ENCODE measurements at regions not wholly inside any gene's neighbourhood (a gene's known extent, or its start where the extent isn't known, plus 50 kb on each side); places are given as distances from the start of the nearest gene placed in this dataset.

DNA sequence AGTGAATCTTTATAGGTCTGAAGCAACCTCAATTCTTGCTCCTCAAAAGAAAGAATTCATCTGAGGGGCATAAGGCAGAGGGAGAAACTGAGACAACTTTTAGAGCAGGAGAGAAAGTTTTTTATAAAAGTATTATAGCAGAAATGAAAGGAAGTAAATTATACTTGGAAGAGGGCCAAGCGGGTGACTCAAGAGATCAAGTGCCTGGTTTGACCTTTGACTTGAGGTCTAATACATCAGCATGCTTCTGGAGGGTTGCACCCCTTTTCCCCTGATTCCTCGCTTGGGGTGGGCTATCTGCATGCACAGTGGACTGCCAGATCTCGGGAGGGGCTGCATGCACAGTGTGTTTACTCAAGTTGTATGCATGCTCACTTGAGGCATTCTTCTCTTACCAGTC lies 268.5 kb upstream of the LRATD1 start:
- FAIRE-seq (no peak), DNase-seq (ENCODE audit: low read depth, low spot score) (no peak)
- Histone ChIP-seq H3K9ac (ENCODE audit: control insufficient read depth, extremely low read depth, insufficient read depth, low read length) (no peak overlapping the region), H2AFZ (ENCODE audit: control insufficient read depth, low read length) (no peak overlapping the region), H4K20me1 (ENCODE audit: control insufficient read depth, extremely low read depth, insufficient read depth, low read length) (no peaks in the 10 kb centered on the region), H3K79me2 (ENCODE audit: control insufficient read depth, insufficient read depth, low read length) (no peaks in the 10 kb centered on the region), H3K27me3 (ENCODE audit: control insufficient read depth, extremely low read depth, insufficient read depth, low read length) (no peaks in the 10 kb centered on the region), H3K4me2 (ENCODE audit: control insufficient read depth, extremely low read depth, insufficient read depth, low read depth, low read length) (no peak overlapping the region), H3K9me3 (ENCODE audit: control insufficient read depth, low read depth, low read length) (no peaks in the 10 kb centered on the region), H3K27ac (ENCODE audit: control insufficient read depth, insufficient read depth, low read length) (no peak overlapping the region), H3K4me3 (ENCODE audit: control insufficient read depth in 2 of 3, extremely low read depth in 1 of 3, insufficient read depth in 2 of 3, low read depth in 1 of 3, low read length in 3 of 3) (no peak overlapping the region), H3K36me3 (ENCODE audit: control insufficient read depth in 2 of 2, extremely low read depth in 1 of 2, insufficient read depth in 2 of 2, low read length in 2 of 2) (no peaks in the 10 kb centered on the region), H3K4me1 (ENCODE audit: control insufficient read depth, extremely low read depth, insufficient read depth, low read length) (no peaks in the 10 kb centered on the region), H3K9me1 (ENCODE audit: control insufficient read depth, extremely low read depth, insufficient read depth, low read length) (no peaks in the 10 kb centered on the region)
- dilution Hi-C loops (cut with MboI; ENCODE audit: extremely low pct_ligation_motif_present, low sequenced_read_pairs), result no loop called here
- TF ChIP-seq EZH2 (IDR thresholded peaks at IDR 0.05; ENCODE audit: low read length), result no peak
- TF ChIP-seq, protein P1, sequence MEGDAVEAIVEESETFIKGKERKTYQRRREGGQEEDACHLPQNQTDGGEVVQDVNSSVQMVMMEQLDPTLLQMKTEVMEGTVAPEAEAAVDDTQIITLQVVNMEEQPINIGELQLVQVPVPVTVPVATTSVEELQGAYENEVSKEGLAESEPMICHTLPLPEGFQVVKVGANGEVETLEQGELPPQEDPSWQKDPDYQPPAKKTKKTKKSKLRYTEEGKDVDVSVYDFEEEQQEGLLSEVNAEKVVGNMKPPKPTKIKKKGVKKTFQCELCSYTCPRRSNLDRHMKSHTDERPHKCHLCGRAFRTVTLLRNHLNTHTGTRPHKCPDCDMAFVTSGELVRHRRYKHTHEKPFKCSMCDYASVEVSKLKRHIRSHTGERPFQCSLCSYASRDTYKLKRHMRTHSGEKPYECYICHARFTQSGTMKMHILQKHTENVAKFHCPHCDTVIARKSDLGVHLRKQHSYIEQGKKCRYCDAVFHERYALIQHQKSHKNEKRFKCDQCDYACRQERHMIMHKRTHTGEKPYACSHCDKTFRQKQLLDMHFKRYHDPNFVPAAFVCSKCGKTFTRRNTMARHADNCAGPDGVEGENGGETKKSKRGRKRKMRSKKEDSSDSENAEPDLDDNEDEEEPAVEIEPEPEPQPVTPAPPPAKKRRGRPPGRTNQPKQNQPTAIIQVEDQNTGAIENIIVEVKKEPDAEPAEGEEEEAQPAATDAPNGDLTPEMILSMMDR (optimal IDR thresholded peaks at IDR 0.05 in 1 of 3, IDR thresholded peaks at IDR 0.05 in 1 of 3, conservative IDR thresholded peaks at IDR 0.05 in 1 of 3; ENCODE audit: extremely low read depth in 1 of 3, insufficient read depth in 2 of 3, low read length in 3 of 3), result no peak

DNA sequence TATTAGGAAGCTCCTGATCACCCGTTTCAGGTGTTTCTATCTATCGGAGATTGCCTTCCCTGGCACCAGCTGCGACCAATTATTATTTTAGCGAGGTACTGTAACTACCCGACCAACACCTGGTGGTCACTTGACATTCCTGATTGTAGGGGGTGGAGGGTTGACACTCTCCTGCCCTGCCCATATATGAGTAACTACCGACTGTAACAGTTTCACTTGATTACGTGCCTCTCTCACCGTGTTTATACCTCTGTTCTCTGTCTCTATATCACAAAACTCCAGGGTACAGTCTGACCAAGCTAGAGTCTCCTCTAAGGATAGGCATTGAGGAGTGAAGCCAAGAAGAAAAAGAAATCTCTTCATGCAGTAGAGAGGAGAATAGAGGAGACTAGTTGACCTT lies 268.0 kb upstream of the LRATD1 start:
- DNase-seq (ENCODE audit: low read depth, low spot score) (no peak), FAIRE-seq (no peak)
- no peak overlapping the region for H2AFZ ChIP-seq (ENCODE audit: control insufficient read depth, low read length)
- H3K79me2 ChIP-seq (ENCODE audit: control insufficient read depth, insufficient read depth, low read length), result no peaks in the 10 kb centered on the region
- TF ChIP-seq EZH2 (IDR thresholded peaks at IDR 0.05; ENCODE audit: low read length), result no peak
- TF ChIP-seq, protein P1 (optimal IDR thresholded peaks at IDR 0.05 in 1 of 3, IDR thresholded peaks at IDR 0.05 in 1 of 3, conservative IDR thresholded peaks at IDR 0.05 in 1 of 3; ENCODE audit: extremely low read depth in 1 of 3, insufficient read depth in 2 of 3, low read length in 3 of 3), result no peak
- H3K9me1 ChIP-seq (ENCODE audit: control insufficient read depth, extremely low read depth, insufficient read depth, low read length), result no peaks in the 10 kb centered on the region
- no peaks in the 10 kb centered on the region for H3K27me3 ChIP-seq (ENCODE audit: control insufficient read depth, extremely low read depth, insufficient read depth, low read length)
- no peaks in the 10 kb centered on the region for H3K9me3 ChIP-seq (ENCODE audit: control insufficient read depth, low read depth, low read length)
- H4K20me1 ChIP-seq (ENCODE audit: control insufficient read depth, extremely low read depth, insufficient read depth, low read length), result no peaks in the 10 kb centered on the region
- H3K4me2 ChIP-seq (ENCODE audit: control insufficient read depth, extremely low read depth, insufficient read depth, low read depth, low read length), result no peak overlapping the region
- dilution Hi-C loops (cut with MboI; ENCODE audit: extremely low pct_ligation_motif_present, low sequenced_read_pairs), result no loop called here
- no peak overlapping the region for H3K9ac ChIP-seq (ENCODE audit: control insufficient read depth, extremely low read depth, insufficient read depth, low read length)
- H3K36me3 ChIP-seq (ENCODE audit: control insufficient read depth in 2 of 2, extremely low read depth in 1 of 2, insufficient read depth in 2 of 2, low read length in 2 of 2), result no peaks in the 10 kb centered on the region
- no peak overlapping the region for H3K27ac ChIP-seq (ENCODE audit: control insufficient read depth, insufficient read depth, low read length)
- no peaks in the 10 kb centered on the region for H3K4me1 ChIP-seq (ENCODE audit: control insufficient read depth, extremely low read depth, insufficient read depth, low read length)
- H3K4me3 ChIP-seq (ENCODE audit: control insufficient read depth in 2 of 3, extremely low read depth in 1 of 3, insufficient read depth in 2 of 3, low read depth in 1 of 3, low read length in 3 of 3), result no peak overlapping the region
